SK-N-MC (cell line): ENCODE measurements at regions not wholly inside any gene's neighbourhood (a gene's known extent, or its start where the extent isn't known, plus 50 kb on each side); places are given as distances from the start of the nearest gene placed in this dataset.

Experiments
- DNase-seq: peaks from one replicate; pipeline ENCODE4 v3.0.0-alpha.2; 2011; ENCODE audit warnings: low read depth, low spot score
- H3K27ac ChIP-seq: fragments of 200-600 bp; sonication (generic); 2 replicates; pipeline ENCODE4 v1.5.1; 2016; ENCODE audit warnings: mixed run types
- H3K36me3 ChIP-seq: fragments of 200-600 bp; sonication (generic); 2 replicates; pipeline ENCODE4 v1.6.1; 2017; ENCODE audit warnings: antibody characterized with exemption, low read length, mixed read lengths; ENCODE audit not compliant: insufficient read depth
- H3K4me3 ChIP-seq: fragments of 200-600 bp; sonication (generic); 2 replicates; pipeline ENCODE4 v1.5.1; 2016
- H3K9ac ChIP-seq: fragments of 200-600 bp; sonication (generic); 2 replicates; pipeline ENCODE4 v1.8.0; 2017; ENCODE audit warnings: mixed run types, mixed read lengths; ENCODE audit not compliant: insufficient read length
- H3K9me3 ChIP-seq: fragments of 200-600 bp; sonication (generic); 2 replicates; pipeline ENCODE4 v1.6.1; 2017; ENCODE audit warnings: low read depth, mild to moderate bottlenecking, antibody characterized with exemption, low read length, moderate library complexity, mixed read lengths
- EZH2 ChIP-seq: fragments of 200-600 bp; sonication (generic); IDR thresholded peaks from one replicate; pipeline ENCODE4 v1.6.1; 2017; ENCODE audit warnings: antibody characterized with exemption
- FOXP2 ChIP-seq: optimal IDR thresholded peaks from 2 replicates; pipeline ENCODE3; 2011; ENCODE audit warnings: mild to moderate bottlenecking, moderate library complexity; ENCODE audit not compliant: insufficient read depth; ENCODE audit errors: extremely low read length, control extremely low read depth
- POLR2AphosphoS5 ChIP-seq: IDR thresholded peaks from 2 replicates; pipeline ENCODE4 v1.6.1; 2012; ENCODE audit warnings: mild to moderate bottlenecking, low read depth, low read length, borderline replicate concordance

- Histone ChIP-seq H3K9me3 (no peaks in the 10 kb centered on the region; the same call in 1 of the 2 replicates), H3K4me3 (no peak overlapping the region), H3K27ac (no peak overlapping the region), H3K9ac (no peak overlapping the region), H3K36me3 (no peaks in the 10 kb centered on the region)
- TF ChIP-seq EZH2 = no peak
- no peak for TF ChIP-seq POLR2AphosphoS5
- TF ChIP-seq FOXP2 = no peak
- no peak for DNase-seq
Measured at GRCh38 chr1:103937763-103938357, 188.2 kb downstream of the AMY1C start.

- Histone ChIP-seq H3K9ac (no peak overlapping the region), H3K4me3 (no peak overlapping the region), H3K36me3 (no peaks in the 10 kb centered on the region), H3K9me3 (no peaks in the 10 kb centered on the region; the same call in 1 of the 2 replicates), H3K27ac (no peak overlapping the region)
- TF ChIP-seq EZH2 (no peak), POLR2AphosphoS5 (no peak), FOXP2 (no peak)
- DNase-seq = no peak
Measured at GRCh38 chr1:103941086-103941485, 191.4 kb downstream of the AMY1C start.

- TF ChIP-seq FOXP2 (no peak), EZH2 (no peak), POLR2AphosphoS5 (no peak)
- H3K9ac ChIP-seq = no peak overlapping the region
Measured at GRCh38 chr1:103942029-103942428, 192.3 kb downstream of the AMY1C start.

GRCh38 chr1:103945774-103946173, 196.1 kb downstream of the AMY1C start:
- Histone ChIP-seq H3K4me3 (no peak overlapping the region), H3K36me3 (no peaks in the 10 kb centered on the region), H3K27ac (no peak overlapping the region), H3K9ac (no peak overlapping the region), H3K9me3 (no peaks in the 10 kb centered on the region)
- no peak for DNase-seq
- TF ChIP-seq EZH2 (no peak), POLR2AphosphoS5 (no peak), FOXP2 (no peak)

More at GRCh38 chr1:103942029-103942428, 192.3 kb downstream of the AMY1C start:
- Histone ChIP-seq H3K9me3 (no peaks in the 10 kb centered on the region; the same call in 1 of the 2 replicates), H3K36me3 (no peaks in the 10 kb centered on the region), H3K27ac (no peak overlapping the region), H3K4me3 (no peak overlapping the region)
- no peak for DNase-seq

GRCh38 chr1:103948526-103948925, 198.8 kb downstream of the AMY1C start:
- Histone ChIP-seq H3K36me3 (no peaks in the 10 kb centered on the region), H3K27ac (no peak overlapping the region), H3K4me3 (no peak overlapping the region), H3K9me3 (no peaks in the 10 kb centered on the region), H3K9ac (no peak overlapping the region)
- TF ChIP-seq FOXP2 (no peak), EZH2 (no peak), POLR2AphosphoS5 (no peak)
- peak; percentile 37 for DNase-seq

GRCh38 chr1:103949779-103950178, 200.1 kb downstream of the AMY1C start:
- Histone ChIP-seq H3K9ac (no peak overlapping the region), H3K36me3 (no peaks in the 10 kb centered on the region), H3K27ac (no peak overlapping the region), H3K9me3 (no peaks in the 10 kb centered on the region), H3K4me3 (no peak overlapping the region)
- TF ChIP-seq EZH2 = no peak
- DNase-seq = no peak

- Histone ChIP-seq H3K27ac (no peak overlapping the region), H3K4me3 (no peak overlapping the region), H3K9me3 (no peaks in the 10 kb centered on the region), H3K36me3 (no peaks in the 10 kb centered on the region), H3K9ac (no peak overlapping the region)
- TF ChIP-seq POLR2AphosphoS5 (no peak), FOXP2 (no peak), EZH2 (no peak)
- no peak for DNase-seq
Measured at GRCh38 chr1:103953386-103953785, 203.7 kb downstream of the AMY1C start.

GRCh38 chr1:103958699-103959098, 209.0 kb downstream of the AMY1C start:
- TF ChIP-seq FOXP2 (no peak), POLR2AphosphoS5 (no peak), EZH2 (no peak)
- Histone ChIP-seq H3K36me3 (no peaks in the 10 kb centered on the region), H3K9me3 (no peaks in the 10 kb centered on the region), H3K27ac (no peak overlapping the region), H3K4me3 (no peak overlapping the region), H3K9ac (no peak overlapping the region)
- no peak for DNase-seq

GRCh38 chr1:103959565-103959964, 209.9 kb downstream of the AMY1C start:
- DNase-seq = no peak
- TF ChIP-seq EZH2 (no peak), POLR2AphosphoS5 (no peak), FOXP2 (no peak)
- no peaks in the 10 kb centered on the region for H3K36me3 ChIP-seq
- H3K9ac ChIP-seq = no peak overlapping the region
- H3K27ac ChIP-seq = no peak overlapping the region
- H3K4me3 ChIP-seq = no peak overlapping the region
- H3K9me3 ChIP-seq = no peaks in the 10 kb centered on the region
